ENCODE measurements at regions not wholly inside any gene's neighbourhood (a gene's known extent, or its start where the extent isn't known, plus 50 kb on each side); places are given as distances from the start of the nearest gene placed in this dataset.

DNA sequence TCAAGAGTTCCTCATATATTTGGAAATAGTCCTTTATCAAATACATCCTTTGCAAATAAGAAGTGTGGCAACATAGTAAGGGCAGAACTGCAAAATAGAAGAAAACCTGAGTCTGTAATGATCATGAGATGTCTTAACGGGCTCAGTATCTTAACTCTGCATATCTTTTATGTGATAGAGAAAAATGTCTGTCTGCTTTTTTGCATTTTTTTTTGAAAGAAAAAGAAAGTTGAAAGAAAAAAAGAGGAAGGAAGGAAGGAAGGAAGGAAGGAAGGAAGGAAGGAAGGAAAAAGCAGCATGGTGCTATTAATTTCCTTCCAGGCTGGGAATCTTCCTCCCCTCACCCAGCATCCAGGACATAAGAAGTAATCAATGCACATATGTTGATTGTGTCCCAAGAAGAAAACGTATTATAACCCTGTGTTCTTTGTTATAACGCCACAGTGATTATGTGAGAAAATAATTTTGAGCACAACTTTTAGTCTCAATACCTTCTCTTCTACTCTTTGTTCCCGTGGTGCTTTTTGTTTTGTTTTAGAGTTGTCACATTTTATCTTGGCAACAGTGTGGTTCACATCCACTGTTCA, 58.7 kb upstream of the PCSK2 start:
- no peak overlapping the region for H2AFZ ChIP-seq (ENCODE audit: low read length)
- H3K36me3 ChIP-seq (ENCODE audit: insufficient read depth, low read length), result no peaks in the 10 kb centered on the region
- no peaks in the 10 kb centered on the region for H3K4me1 ChIP-seq (ENCODE audit: insufficient read depth, low read length)
- H4K20me1 ChIP-seq (ENCODE audit: insufficient read depth, low read length), result no peaks in the 10 kb centered on the region
- TF ChIP-seq, protein P1, sequence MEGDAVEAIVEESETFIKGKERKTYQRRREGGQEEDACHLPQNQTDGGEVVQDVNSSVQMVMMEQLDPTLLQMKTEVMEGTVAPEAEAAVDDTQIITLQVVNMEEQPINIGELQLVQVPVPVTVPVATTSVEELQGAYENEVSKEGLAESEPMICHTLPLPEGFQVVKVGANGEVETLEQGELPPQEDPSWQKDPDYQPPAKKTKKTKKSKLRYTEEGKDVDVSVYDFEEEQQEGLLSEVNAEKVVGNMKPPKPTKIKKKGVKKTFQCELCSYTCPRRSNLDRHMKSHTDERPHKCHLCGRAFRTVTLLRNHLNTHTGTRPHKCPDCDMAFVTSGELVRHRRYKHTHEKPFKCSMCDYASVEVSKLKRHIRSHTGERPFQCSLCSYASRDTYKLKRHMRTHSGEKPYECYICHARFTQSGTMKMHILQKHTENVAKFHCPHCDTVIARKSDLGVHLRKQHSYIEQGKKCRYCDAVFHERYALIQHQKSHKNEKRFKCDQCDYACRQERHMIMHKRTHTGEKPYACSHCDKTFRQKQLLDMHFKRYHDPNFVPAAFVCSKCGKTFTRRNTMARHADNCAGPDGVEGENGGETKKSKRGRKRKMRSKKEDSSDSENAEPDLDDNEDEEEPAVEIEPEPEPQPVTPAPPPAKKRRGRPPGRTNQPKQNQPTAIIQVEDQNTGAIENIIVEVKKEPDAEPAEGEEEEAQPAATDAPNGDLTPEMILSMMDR (IDR thresholded peaks at IDR 0.05; ENCODE audit: extremely low read depth, low read depth, low read length), result no peak
- H3K4me2 ChIP-seq (ENCODE audit: insufficient read depth, low read length), result no peak overlapping the region
- no peak for DNase-seq (ENCODE audit: insufficient read length, low spot score, missing footprints)
- H3K27ac ChIP-seq (ENCODE audit: low read depth, low read length), result no peak overlapping the region
- no peak overlapping the region for H3K4me3 ChIP-seq (ENCODE audit: insufficient read depth, low read length)
- H3K27me3 ChIP-seq (ENCODE audit: insufficient read depth, low read length), result no peaks in the 10 kb centered on the region
- H3K9me3 ChIP-seq (ENCODE audit: low read depth, low read length), result no peaks in the 10 kb centered on the region
- no peaks in the 10 kb centered on the region for H3K79me2 ChIP-seq (ENCODE audit: insufficient read depth, low read length)

DNA sequence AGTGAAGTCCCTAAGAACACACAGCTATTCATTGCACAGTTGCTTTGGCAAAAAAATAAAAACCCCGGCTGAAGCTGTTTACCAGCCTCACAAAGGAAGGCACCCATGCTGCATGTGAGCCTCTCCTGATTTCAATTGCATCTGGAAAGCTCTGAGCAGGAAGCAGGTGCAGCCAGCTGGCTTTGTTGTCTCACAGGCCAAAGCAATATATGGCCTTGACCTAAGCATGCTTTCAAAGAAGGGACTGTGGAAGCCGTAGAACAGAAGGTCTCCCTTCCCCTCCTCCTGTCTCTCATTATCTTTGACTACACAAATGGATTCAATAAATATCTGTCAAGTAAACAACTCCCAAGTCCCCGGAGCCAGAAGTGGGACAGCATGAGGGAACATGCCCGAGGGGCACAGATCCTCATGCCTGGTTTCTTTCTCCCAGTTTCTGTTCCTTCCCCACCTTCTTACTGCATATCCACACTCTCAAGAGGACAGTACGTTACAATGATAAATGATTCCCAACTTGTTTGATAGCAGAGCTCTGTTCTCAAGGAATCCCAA, 57.2 kb upstream of the PCSK2 start:
- Histone ChIP-seq H3K9me3 (ENCODE audit: low read depth, low read length) (no peaks in the 10 kb centered on the region), H3K27ac (ENCODE audit: low read depth, low read length) (no peak overlapping the region), H3K79me2 (ENCODE audit: insufficient read depth, low read length) (no peaks in the 10 kb centered on the region), H3K36me3 (ENCODE audit: insufficient read depth, low read length) (no peaks in the 10 kb centered on the region), H3K4me1 (ENCODE audit: insufficient read depth, low read length) (no peaks in the 10 kb centered on the region), H2AFZ (ENCODE audit: low read length) (no peak overlapping the region), H4K20me1 (ENCODE audit: insufficient read depth, low read length) (no peaks in the 10 kb centered on the region), H3K27me3 (ENCODE audit: insufficient read depth, low read length) (no peaks in the 10 kb centered on the region), H3K4me2 (ENCODE audit: insufficient read depth, low read length) (no peak overlapping the region), H3K4me3 (ENCODE audit: insufficient read depth, low read length) (no peak overlapping the region)
- TF ChIP-seq, protein P1 (IDR thresholded peaks at IDR 0.05; ENCODE audit: extremely low read depth, low read depth, low read length), result no peak
- DNase-seq (ENCODE audit: insufficient read length, low spot score, missing footprints), result no peak

DNA sequence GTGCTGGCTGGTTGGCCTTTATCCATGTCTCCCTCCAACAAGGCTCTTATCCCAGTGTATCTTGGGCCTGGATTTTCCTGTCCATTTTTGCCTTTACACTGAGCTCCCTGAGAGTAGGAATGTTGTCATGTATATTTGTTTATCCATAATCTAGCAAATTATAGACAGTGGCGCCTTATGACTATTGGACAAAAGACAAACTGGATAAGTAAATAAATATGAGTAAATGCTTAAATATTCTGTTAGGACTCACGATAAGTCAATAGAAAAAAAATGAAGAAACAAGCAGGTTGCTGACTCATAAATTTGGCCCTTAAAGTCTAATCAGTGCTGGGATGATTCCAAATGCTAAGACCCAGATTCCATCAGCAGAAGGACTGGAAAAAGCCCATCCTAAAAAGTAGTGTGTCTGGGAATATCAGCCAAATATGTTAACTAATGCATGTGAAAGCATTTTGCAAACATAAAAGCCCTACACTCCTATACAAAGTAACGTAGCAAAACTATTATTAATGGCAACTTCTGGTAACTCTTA, 55.0 kb upstream of the PCSK2 start:
- Histone ChIP-seq H3K4me3 (ENCODE audit: insufficient read depth, low read length) (no peak overlapping the region), H3K27ac (ENCODE audit: low read depth, low read length) (no peak overlapping the region), H3K9me3 (ENCODE audit: low read depth, low read length) (no peaks in the 10 kb centered on the region), H3K4me2 (ENCODE audit: insufficient read depth, low read length) (no peak overlapping the region), H3K27me3 (ENCODE audit: insufficient read depth, low read length) (no peaks in the 10 kb centered on the region), H3K36me3 (ENCODE audit: insufficient read depth, low read length) (no peaks in the 10 kb centered on the region), H3K4me1 (ENCODE audit: insufficient read depth, low read length) (no peaks in the 10 kb centered on the region), H4K20me1 (ENCODE audit: insufficient read depth, low read length) (no peaks in the 10 kb centered on the region), H2AFZ (ENCODE audit: low read length) (no peak overlapping the region), H3K79me2 (ENCODE audit: insufficient read depth, low read length) (no peaks in the 10 kb centered on the region)
- no peak for DNase-seq (ENCODE audit: insufficient read length, low spot score, missing footprints)
- TF ChIP-seq, protein P1 (IDR thresholded peaks at IDR 0.05; ENCODE audit: extremely low read depth, low read depth, low read length), result no peak

DNA sequence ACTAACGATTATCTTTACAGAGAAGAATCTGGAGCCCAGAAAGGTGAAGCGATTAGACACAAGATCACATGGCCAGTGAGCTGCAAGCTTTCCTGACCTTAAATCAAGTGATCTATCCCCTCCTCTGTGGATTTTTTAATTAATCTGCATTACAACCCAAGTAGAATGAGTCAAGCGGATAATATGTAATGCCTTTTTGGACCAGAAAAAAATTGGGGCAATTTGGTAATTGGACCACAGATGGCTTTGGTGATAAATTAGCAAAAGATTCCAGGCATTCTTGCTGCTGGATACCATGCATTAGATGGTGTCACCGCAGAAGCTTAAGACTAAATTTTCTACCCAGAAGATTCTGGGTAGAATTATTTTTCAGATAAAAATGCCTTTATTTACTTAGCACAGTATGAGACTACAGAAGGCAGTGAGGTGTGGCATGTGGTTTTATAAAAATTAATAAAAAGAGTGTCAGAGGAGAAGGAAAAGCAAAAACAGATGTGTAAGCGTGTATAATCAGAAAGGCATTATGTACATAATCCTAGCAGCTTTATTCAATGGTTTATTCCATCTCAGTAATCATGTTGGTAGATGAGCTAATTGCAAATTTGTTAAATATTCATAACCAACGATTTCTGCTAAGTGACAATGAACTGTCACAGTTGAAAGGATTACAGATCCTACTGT, 53.9 kb upstream of the PCSK2 start:
- Histone ChIP-seq H3K79me2 (ENCODE audit: insufficient read depth, low read length) (no peaks in the 10 kb centered on the region), H3K4me1 (ENCODE audit: insufficient read depth, low read length) (no peaks in the 10 kb centered on the region), H3K27ac (ENCODE audit: low read depth, low read length) (no peak overlapping the region), H3K27me3 (ENCODE audit: insufficient read depth, low read length) (no peaks in the 10 kb centered on the region), H3K4me3 (ENCODE audit: insufficient read depth, low read length) (no peak overlapping the region), H3K4me2 (ENCODE audit: insufficient read depth, low read length) (no peak overlapping the region), H2AFZ (ENCODE audit: low read length) (no peak overlapping the region), H4K20me1 (ENCODE audit: insufficient read depth, low read length) (no peaks in the 10 kb centered on the region), H3K36me3 (ENCODE audit: insufficient read depth, low read length) (no peaks in the 10 kb centered on the region), H3K9me3 (ENCODE audit: low read depth, low read length) (no peaks in the 10 kb centered on the region)
- TF ChIP-seq, protein P1 (IDR thresholded peaks at IDR 0.05; ENCODE audit: extremely low read depth, low read depth, low read length), result no peak
- no peak for DNase-seq (ENCODE audit: insufficient read length, low spot score, missing footprints)
